HUES64 (cell line): ENCODE measurements at regions not wholly inside any gene's neighbourhood (a gene's known extent, or its start where the extent isn't known, plus 50 kb on each side); places are given as distances from the start of the nearest gene placed in this dataset.

ENCODE experiments used
- H3K27ac ChIP-seq: 2 replicates; pipeline ENCODE4 v1.7.0; 2013; ENCODE audit warnings: low read depth, low read length, inconsistent platforms
- H3K27me3 ChIP-seq: 2 replicates; pipeline ENCODE4 v1.6.1; 2013; ENCODE audit warnings: mild to moderate bottlenecking, low read length; ENCODE audit not compliant: insufficient read depth
- H3K36me3 ChIP-seq: 2 replicates; pipeline ENCODE4 v1.6.1; 2013; ENCODE audit warnings: mild to moderate bottlenecking, low read length; ENCODE audit not compliant: insufficient read depth
- H3K4me1 ChIP-seq: 2 replicates; pipeline ENCODE4 v1.6.1; 2013; ENCODE audit warnings: mild to moderate bottlenecking, low read length, moderate library complexity; ENCODE audit not compliant: insufficient read depth
- H3K4me3 ChIP-seq: 2 replicates; pipeline ENCODE4 v1.5.1; 2013; ENCODE audit warnings: mild to moderate bottlenecking, low read length, moderate library complexity
- H3K9ac ChIP-seq: 2 replicates; pipeline ENCODE4 v1.6.1; 2013; ENCODE audit warnings: mild to moderate bottlenecking, low read depth, low read length
- H3K9me3 ChIP-seq: 2 replicates; pipeline ENCODE4 v1.6.1; 2013; ENCODE audit warnings: low read depth, low read length; ENCODE audit not compliant: insufficient read depth
- WGBS: fragments of 150-250, 120-280 bp; methylation state at CpG from one replicate; pipeline ENCODE4 v1.1.7; 2013; ENCODE audit warnings: missing lambda C conversion rate; 5-methylcytosine and 5-hydroxymethylcytosine counted together

- H3K27me3 ChIP-seq = no peaks in the 10 kb centered on the region
- H3K9me3 ChIP-seq = no peaks in the 10 kb centered on the region
- 100% methylated on average over 2 of the region's 2 CpGs for WGBS
- peaks cover 12% of the 10 kb centered on the region for H3K4me1 ChIP-seq
- H3K4me3 ChIP-seq = no peak overlapping the region
- H3K9ac ChIP-seq = no peak overlapping the region
- no peaks in the 10 kb centered on the region for H3K36me3 ChIP-seq
- H3K27ac ChIP-seq = no peak overlapping the region
Measured at GRCh38 chr11:42528471-42528870, 783.3 kb upstream of the API5 start.

GRCh38 chr11:42528911-42529310 lies 782.9 kb upstream of the API5 start:
- Histone ChIP-seq H3K27ac (no peak overlapping the region), H3K27me3 (no peaks in the 10 kb centered on the region), H3K9ac (no peak overlapping the region), H3K4me3 (no peak overlapping the region), H3K36me3 (no peaks in the 10 kb centered on the region), H3K4me1 (peaks cover 12% of the 10 kb centered on the region), H3K9me3 (no peaks in the 10 kb centered on the region)
- WGBS = 95% methylated on average over 2 of the region's 2 CpGs

DNA sequence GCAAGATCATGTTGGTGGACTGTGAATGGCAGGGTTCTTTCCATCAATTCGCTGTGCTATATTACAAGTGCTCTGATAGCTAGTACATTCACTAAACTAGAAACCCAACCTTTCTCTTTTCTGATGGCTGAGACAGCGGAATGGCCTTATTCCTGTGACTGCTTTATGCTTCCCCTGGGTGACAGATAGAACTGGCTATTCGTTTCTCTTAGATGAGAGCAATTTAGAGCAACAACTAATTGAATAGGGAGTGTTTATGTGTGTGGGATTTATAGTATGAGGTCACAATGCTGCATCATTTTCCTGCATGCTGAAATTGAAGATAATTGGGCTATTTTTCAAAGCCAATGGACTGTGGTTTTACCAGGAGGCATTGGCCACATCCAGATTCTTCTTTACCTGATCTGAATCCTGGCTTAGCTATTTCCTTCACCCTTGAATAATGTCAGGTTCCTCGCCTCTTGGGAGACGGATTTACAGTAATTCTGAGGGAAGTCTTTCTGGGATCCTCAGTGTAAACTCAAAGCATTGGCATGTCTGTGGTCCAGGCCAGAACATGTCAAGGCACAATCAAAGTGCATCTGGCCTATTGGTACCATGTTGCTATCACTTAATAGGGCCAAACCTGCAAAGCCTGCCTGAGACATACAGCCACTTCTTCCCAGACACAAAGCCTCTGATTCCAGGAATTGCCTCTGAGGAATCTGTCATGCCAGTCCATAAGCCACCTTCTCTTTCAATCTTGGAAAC lies 775.0 kb upstream of the API5 start:
- H3K27ac ChIP-seq = no peak overlapping the region
- H3K4me1 ChIP-seq = no peaks in the 10 kb centered on the region
- no peak overlapping the region for H3K4me3 ChIP-seq
- 96% methylated on average over 5 of the region's 5 CpGs for WGBS
- H3K9me3 ChIP-seq = peaks cover 5% of the 10 kb centered on the region; the same call in 1 of the 2 replicates
- H3K27me3 ChIP-seq = no peaks in the 10 kb centered on the region
- no peaks in the 10 kb centered on the region for H3K36me3 ChIP-seq
- H3K9ac ChIP-seq = no peak overlapping the region

DNA sequence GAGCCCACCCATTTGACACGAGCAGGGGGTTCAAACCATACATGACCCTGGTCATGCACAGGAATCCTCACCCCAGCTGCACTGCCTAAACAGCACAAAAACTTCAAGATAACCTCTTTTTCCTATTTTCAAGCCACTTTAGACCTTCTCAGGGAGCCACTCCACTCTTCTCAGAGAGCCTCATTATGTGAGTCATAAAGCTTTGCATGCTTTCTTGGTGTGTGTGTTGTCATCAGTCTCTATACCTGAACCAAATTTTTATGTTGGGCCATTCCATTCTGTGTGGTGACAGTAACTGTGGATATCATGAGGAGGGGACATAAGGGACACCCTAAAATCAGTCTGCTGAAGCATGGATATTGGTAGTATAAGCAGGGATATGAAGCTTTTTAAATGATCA lies 769.5 kb upstream of the API5 start:
- Histone ChIP-seq H3K27ac (no peak overlapping the region), H3K36me3 (no peaks in the 10 kb centered on the region), H3K27me3 (no peaks in the 10 kb centered on the region), H3K4me3 (no peak overlapping the region), H3K4me1 (no peaks in the 10 kb centered on the region), H3K9me3 (peaks cover 7% of the 10 kb centered on the region; the same call in 1 of the 2 replicates), H3K9ac (no peak overlapping the region)
- WGBS = 88% methylated on average over 1 of the region's 1 CpG

GRCh38 chr11:42543844-42544419 lies 767.9 kb upstream of the API5 start:
- no peak overlapping the region for H3K4me3 ChIP-seq
- no peak overlapping the region for H3K9ac ChIP-seq
- peaks cover 7% of the 10 kb centered on the region; the same call in 1 of the 2 replicates for H3K9me3 ChIP-seq
- no peaks in the 10 kb centered on the region for H3K36me3 ChIP-seq
- H3K4me1 ChIP-seq = no peaks in the 10 kb centered on the region
- no peak overlapping the region for H3K27ac ChIP-seq
- H3K27me3 ChIP-seq = no peaks in the 10 kb centered on the region
- WGBS = 92% methylated on average over 1 of the region's 1 CpG

GRCh38 chr11:42544726-42545125 lies 767.1 kb upstream of the API5 start:
- Histone ChIP-seq H3K36me3 (no peaks in the 10 kb centered on the region), H3K4me1 (no peaks in the 10 kb centered on the region), H3K27me3 (no peaks in the 10 kb centered on the region), H3K4me3 (no peak overlapping the region), H3K27ac (no peak overlapping the region), H3K9ac (no peak overlapping the region), H3K9me3 (peaks cover 7% of the 10 kb centered on the region; the same call in 1 of the 2 replicates)
- WGBS = 71% methylated on average over 5 of the region's 5 CpGs

GRCh38 chr11:42545954-42546353 lies 765.8 kb upstream of the API5 start:
- no peaks in the 10 kb centered on the region for H3K4me1 ChIP-seq
- WGBS = 97% methylated on average over 3 of the region's 3 CpGs
- H3K9me3 ChIP-seq = peaks cover 7% of the 10 kb centered on the region; the same call in 1 of the 2 replicates
- no peak overlapping the region for H3K9ac ChIP-seq
- H3K4me3 ChIP-seq = no peak overlapping the region
- H3K27me3 ChIP-seq = no peaks in the 10 kb centered on the region
- no peaks in the 10 kb centered on the region for H3K36me3 ChIP-seq
- no peak overlapping the region for H3K27ac ChIP-seq

GRCh38 chr11:42552786-42553185 lies 759.0 kb upstream of the API5 start:
- 98% methylated on average over 3 of the region's 3 CpGs for WGBS
- Histone ChIP-seq H3K9me3 (no peaks in the 10 kb centered on the region), H3K4me3 (no peak overlapping the region), H3K27me3 (no peaks in the 10 kb centered on the region), H3K36me3 (no peaks in the 10 kb centered on the region), H3K27ac (no peak overlapping the region), H3K4me1 (no peaks in the 10 kb centered on the region), H3K9ac (no peak overlapping the region)

GRCh38 chr11:42555190-42555589 lies 756.6 kb upstream of the API5 start:
- no peaks in the 10 kb centered on the region for H3K27me3 ChIP-seq
- WGBS = 87% methylated on average over 2 of the region's 2 CpGs

DNA sequence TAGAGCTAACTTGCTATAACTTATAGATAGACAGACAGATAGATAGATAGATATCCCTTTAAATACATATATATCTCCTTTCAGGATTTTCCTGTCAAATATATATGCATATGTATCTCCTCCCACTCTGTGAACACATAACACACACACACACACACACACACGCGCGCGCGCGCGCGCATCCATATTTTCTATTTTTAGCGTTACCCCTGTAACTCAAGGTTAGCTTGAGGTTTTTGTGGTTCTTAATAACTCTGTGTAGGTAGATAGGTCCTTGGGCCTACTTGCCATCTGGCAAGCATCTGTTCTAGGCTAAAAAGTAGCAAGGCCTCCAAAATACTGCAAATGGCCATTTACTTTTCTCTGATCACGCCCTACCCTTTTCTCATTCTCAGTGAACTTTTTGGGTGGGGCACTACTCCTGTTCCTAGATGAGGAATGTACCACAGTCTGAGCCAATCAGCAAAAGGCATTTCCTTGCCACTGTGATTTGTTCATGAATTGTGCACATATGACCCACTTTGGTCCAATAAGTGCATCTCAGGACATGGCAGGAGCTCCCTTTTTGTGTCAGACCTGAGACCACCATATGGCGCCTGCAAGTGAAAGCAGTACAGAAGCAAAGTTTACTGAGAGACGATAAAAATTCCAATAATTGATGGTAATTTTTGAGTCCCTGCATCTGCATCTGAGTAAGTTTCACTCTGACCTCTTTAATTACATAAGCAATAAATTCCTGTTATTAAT lies 740.5 kb upstream of the API5 start:
- no peaks in the 10 kb centered on the region for H3K27me3 ChIP-seq
- H3K36me3 ChIP-seq = no peaks in the 10 kb centered on the region
- H3K27ac ChIP-seq = no peak overlapping the region
- no peak overlapping the region for H3K9ac ChIP-seq
- H3K9me3 ChIP-seq = no peaks in the 10 kb centered on the region; the same call in 1 of the 2 replicates
- H3K4me1 ChIP-seq = no peaks in the 10 kb centered on the region
- 76% methylated on average over 10 of the region's 12 CpGs for WGBS
- no peak overlapping the region for H3K4me3 ChIP-seq

More at GRCh38 chr11:42555190-42555589, 756.6 kb upstream of the API5 start:
- H3K9me3 ChIP-seq = no peaks in the 10 kb centered on the region
- H3K27ac ChIP-seq = no peak overlapping the region
- H3K36me3 ChIP-seq = no peaks in the 10 kb centered on the region
- no peak overlapping the region for H3K9ac ChIP-seq
- no peaks in the 10 kb centered on the region for H3K4me1 ChIP-seq
- H3K4me3 ChIP-seq = no peak overlapping the region
